C4-2B (cell line): ENCODE measurements at regions not wholly inside any gene's neighbourhood (a gene's known extent, or its start where the extent isn't known, plus 50 kb on each side); places are given as distances from the start of the nearest gene placed in this dataset.

Experiments used
- ZFX ChIP-seq: fragments of 450-650 bp; IDR thresholded peaks from 2 replicates; pipeline ENCODE4 v1.6.1; 2017
- TF ChIP-seq, protein P1 (sequence below): fragments of 450-650 bp; conservative IDR thresholded peaks from 2 replicates; pipeline ENCODE4 v1.5.1; 2017; ENCODE audit warnings: mild to moderate bottlenecking

- TF ChIP-seq, protein P1, sequence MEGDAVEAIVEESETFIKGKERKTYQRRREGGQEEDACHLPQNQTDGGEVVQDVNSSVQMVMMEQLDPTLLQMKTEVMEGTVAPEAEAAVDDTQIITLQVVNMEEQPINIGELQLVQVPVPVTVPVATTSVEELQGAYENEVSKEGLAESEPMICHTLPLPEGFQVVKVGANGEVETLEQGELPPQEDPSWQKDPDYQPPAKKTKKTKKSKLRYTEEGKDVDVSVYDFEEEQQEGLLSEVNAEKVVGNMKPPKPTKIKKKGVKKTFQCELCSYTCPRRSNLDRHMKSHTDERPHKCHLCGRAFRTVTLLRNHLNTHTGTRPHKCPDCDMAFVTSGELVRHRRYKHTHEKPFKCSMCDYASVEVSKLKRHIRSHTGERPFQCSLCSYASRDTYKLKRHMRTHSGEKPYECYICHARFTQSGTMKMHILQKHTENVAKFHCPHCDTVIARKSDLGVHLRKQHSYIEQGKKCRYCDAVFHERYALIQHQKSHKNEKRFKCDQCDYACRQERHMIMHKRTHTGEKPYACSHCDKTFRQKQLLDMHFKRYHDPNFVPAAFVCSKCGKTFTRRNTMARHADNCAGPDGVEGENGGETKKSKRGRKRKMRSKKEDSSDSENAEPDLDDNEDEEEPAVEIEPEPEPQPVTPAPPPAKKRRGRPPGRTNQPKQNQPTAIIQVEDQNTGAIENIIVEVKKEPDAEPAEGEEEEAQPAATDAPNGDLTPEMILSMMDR = no peak
- no peak for TF ChIP-seq ZFX
Measured at GRCh38 chr9:61666310-61666709, 476.5 kb downstream of the SPATA31A7 start.
